NCI-H226 (cell line): ENCODE measurements at regions not wholly inside any gene's neighbourhood (a gene's known extent, or its start where the extent isn't known, plus 50 kb on each side); places are given as distances from the start of the nearest gene placed in this dataset.

Source experiments
- DNase-seq: peaks from one replicate; pipeline ENCODE4 v3.0.0-alpha.2; 2015

- no peak for DNase-seq
Observed at GRCh38 chr19:5216141-5216847, 124.3 kb downstream of the PTPRS start.

DNA sequence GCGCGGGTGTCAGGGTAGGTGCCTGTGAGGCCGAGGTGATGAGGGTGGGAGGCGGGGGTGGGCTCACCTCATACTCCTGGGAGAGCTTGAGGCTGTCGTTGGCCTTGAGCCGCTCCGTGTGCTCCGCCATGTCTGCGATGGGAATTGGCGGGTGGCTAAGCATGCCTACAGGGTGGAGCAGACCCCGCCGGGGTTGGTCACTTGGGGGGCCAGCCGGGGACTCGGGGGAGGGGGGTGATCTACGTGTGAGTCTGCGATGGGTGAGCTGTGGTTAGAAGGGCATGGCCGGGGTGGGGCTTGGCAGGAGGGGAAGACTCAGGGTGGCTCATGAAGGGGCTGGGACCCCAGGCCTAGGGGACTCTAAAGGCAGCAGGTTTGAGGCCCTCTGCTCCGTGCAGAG, 125.2 kb downstream of the PTPRS start:
- DNase-seq: no peak

- DNase-seq: no peak
Observed at GRCh38 chr19:5214902-5215301, 125.7 kb downstream of the PTPRS start.

GRCh38 chr19:5214371-5214770, 126.2 kb downstream of the PTPRS start:
- no peak for DNase-seq

DNA sequence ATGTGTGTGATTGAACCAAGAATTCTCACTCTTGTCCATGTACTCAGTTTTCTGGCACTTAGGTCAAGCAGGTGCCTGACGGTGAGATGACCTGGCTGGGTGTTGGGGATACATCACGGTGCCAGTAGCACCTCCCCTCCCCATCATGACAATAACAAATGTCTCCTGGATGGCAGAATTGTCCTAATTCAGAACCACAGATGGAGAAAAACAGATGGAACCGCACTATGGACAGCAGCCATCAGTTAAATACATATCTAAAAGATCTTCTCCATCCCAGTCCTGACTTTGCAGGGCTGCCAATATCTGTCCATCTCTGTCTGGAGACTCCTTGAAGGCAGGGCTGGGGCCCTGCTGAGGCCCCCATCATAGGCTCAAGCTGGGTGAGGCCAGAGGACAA, 126.9 kb downstream of the PTPRS start:
- no peak for DNase-seq

DNA sequence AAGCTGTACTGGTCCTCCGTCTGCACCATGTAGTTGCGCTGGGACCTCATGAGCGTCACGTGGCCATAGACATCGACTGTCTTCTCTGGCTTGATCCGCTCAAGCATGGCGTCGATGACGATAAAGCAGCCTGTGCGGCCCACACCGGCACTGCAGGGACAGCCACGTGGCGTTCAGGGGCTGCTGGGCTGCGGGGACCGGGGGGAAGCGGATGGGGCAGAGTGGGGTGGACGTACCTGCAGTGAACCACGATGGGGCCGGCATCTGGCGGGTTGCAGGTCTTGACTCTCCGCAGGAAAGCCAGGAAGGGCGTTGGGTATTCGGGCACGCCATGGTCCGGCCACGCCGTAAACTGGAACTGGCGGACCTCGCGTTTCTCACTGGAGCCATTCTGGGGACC, 128.5 kb downstream of the PTPRS start:
- no peak for DNase-seq

GRCh38 chr19:5211217-5211822, 129.3 kb downstream of the PTPRS start:
- DNase-seq: no peak

DNA sequence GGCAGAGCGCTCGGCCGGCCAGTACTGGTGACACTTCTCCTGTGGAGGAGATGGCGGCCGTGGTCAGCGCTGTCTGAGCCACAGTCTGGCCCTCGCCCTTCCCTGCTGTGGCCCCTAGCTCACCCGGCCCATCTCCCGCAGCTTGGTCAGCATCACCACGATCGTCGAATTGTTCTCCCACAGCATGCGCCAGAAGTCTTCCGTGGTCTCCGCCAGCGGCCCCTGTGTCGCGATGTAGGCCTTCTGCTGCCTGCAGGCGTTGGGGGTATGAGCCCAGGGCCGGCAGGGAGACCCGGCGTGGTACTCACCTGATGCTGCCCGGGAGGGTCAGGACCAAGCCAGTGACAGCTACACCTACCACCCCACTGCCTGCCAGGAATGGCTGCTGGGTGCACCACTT, 130.1 kb downstream of the PTPRS start:
- no peak for DNase-seq

DNA sequence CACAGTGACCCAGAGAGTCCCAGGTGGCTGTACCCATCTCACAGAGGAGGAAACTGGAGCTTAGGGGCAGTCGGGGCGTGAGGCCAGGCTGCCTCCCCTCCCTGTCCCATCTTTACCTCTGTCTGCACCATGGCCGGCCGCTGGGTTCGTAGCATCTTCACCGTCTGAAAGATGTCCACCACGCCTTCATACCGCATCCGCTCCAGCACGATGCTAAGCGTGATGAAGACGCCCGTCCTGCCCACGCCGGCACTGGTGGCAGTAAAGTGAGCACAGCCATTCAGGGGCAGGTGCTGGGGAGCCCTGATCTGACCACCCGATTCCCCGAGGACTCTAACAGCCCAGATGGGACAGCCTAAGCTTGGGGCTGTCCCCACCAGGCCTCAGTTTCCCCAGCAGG, 132.8 kb downstream of the PTPRS start:
- DNase-seq: no peak

DNA sequence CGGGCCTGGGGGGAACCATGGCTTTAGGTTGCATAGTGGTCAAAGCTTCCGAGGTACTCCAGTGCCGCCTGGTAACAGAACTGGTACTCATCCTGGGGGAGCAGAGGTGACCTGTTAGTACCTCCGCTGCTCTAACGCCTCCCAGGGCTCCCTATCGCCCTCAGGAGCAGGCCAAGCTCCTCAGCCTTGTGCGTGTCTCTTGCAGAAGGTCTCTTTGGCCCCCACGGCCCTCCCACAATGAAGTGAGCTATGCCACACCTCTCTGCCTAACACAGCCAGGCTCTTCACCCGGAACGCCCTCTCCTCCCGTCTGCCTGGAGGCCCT, 133.9 kb downstream of the PTPRS start:
- DNase-seq: no peak

- DNase-seq: no peak
Observed at GRCh38 chr19:5205937-5206750, 134.5 kb downstream of the PTPRS start.

GRCh38 chr19:5205381-5205780, 135.2 kb downstream of the PTPRS start:
- no peak for DNase-seq

DNA sequence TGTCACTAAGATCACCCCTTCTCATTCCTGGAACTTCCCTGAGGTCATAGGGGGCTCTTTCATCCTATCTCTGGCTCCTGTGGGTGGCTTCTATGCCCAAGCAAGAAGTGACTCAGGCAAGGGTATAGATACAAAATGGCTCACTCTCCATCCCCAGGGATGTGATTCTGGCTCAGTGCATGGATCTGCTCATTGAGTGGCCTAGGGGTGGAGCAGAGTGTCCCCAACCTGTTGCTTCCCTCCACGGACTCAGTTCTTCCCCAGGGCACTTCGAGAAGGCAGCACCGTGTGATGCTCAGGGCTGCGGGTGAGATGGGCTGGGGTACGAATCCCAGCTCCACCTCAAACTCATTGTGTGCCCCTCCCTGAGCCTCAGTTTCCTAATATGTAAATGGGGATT, 136.4 kb downstream of the PTPRS start:
- DNase-seq: no peak
